K562 (cell line): ENCODE measurements at regions not wholly inside any gene's neighbourhood (a gene's known extent, or its start where the extent isn't known, plus 50 kb on each side); places are given as distances from the start of the nearest gene placed in this dataset.

Experiments
- ATAC-seq: fragments of 200-7000 bp; cut with Tn5 transposase; 3 replicates; pipeline ENCODE4 v1.9.1; 2020; ENCODE audit warnings: moderate library complexity
- BruUV-seq: library from RNA; stranded (reverse); fragments of 400-500 nt; replicated peaks from 2 replicates; lab custom pipeline; 2021; lab: Mats Ljungman, UMichigan
- CTCF ChIA-PET: fragments of 300-600 bp; formaldehyde crosslinking; extraction: SDS; loops from one replicate; lab custom pipeline; 2021; ENCODE audit warnings: low intra/inter-chr PET ratio; lab: Yijun Ruan, JAX
- POLR2A ChIA-PET: fragments of 300-600, 350-650 bp; sonication (Branson Sonifier 250); formaldehyde crosslinking; extraction: SDS; loops from one replicate; lab custom pipeline; 2021; ENCODE audit warnings: antibody characterized with exemption, inconsistent platforms; lab: Yijun Ruan, JAX
- DNase-seq, 4 experiments: peaks; one replicate each; pipeline versions ENCODE4 v3.0.0 to v3.0.0-alpha.2; 2011 to 2018; ENCODE audit warnings: low spot score in 3 of 4, mixed read lengths in 3 of 4; ENCODE audit errors: extremely low read depth in 1 of 4
- FAIRE-seq: peaks from 2 replicates; lab custom pipeline; 2011; peaks lifted over from hg19 to GRCh38; lab: Jason Lieb, UNC
- H2AFZ ChIP-seq: 2 replicates; pipeline ENCODE4 v1.6.0; 2011; ENCODE audit warnings: low read depth, low read length, control low read depth, inconsistent platforms
- H3K27ac ChIP-seq: fragments of 200-600 bp; 3 replicates; pipeline ENCODE4 v1.8.0; 2011; ENCODE audit warnings: low read depth, mild to moderate bottlenecking, control low read depth, inconsistent platforms, low read length, moderate library complexity, mixed read lengths; ENCODE audit errors: extremely low read depth
- H3K27me3 ChIP-seq, 2 experiments: fragments of 300-600 bp in 1 of 2; 2 replicates in 1 of 2; 3 replicates in 1 of 2; pipeline versions ENCODE4 v1.6.0 to v1.8.0; 2011; ENCODE audit warnings: inconsistent platforms in 2 of 2, low read length in 2 of 2, mild to moderate bottlenecking in 1 of 2, mixed read lengths in 1 of 2, moderate library complexity in 1 of 2; ENCODE audit not compliant: control insufficient read depth in 2 of 2, insufficient read depth in 2 of 2
- H3K36me3 ChIP-seq: fragments of 300-600 bp; 3 replicates; pipeline ENCODE4 v1.8.0; 2011; ENCODE audit warnings: mild to moderate bottlenecking, low read length, inconsistent platforms; ENCODE audit not compliant: control insufficient read depth, insufficient read depth
- H3K4me1 ChIP-seq, 2 experiments: fragments of 200-600 bp in 1 of 2; replicated peaks in 1 of 2; 2 replicates in 1 of 2; 3 replicates in 1 of 2; pipeline versions ENCODE4 v1.5.1 to v1.8.0; 2011; ENCODE audit warnings: inconsistent platforms in 2 of 2, low read length in 2 of 2, mild to moderate bottlenecking in 1 of 2, mixed read lengths in 1 of 2, moderate library complexity in 1 of 2; ENCODE audit not compliant: control insufficient read depth in 2 of 2, insufficient read depth in 2 of 2
- H3K4me2 ChIP-seq: 2 replicates; pipeline ENCODE4 v1.6.1; 2011; ENCODE audit warnings: low read length, control low read depth, inconsistent platforms, mixed read lengths; ENCODE audit not compliant: insufficient read depth
- H3K4me3 ChIP-seq: fragments of 200-600 bp; sonication (generic), shearing (Covaris generic); 2 replicates; pipeline ENCODE4 v1.5.1; 2016; ENCODE audit warnings: control low read depth, inconsistent platforms
- H3K79me2 ChIP-seq: fragments of 200-600 bp; 3 replicates; pipeline ENCODE4 v1.8.0; 2011; ENCODE audit warnings: low read length, inconsistent platforms; ENCODE audit not compliant: control insufficient read depth, insufficient read depth
- H3K9ac ChIP-seq, 2 experiments: 2 replicates each; pipeline versions ENCODE4 v1.6.0 to v1.6.1; 2011; ENCODE audit warnings: low read depth in 2 of 2, low read length in 2 of 2, control low read depth in 1 of 2, inconsistent platforms in 1 of 2, mild to moderate bottlenecking in 1 of 2, mixed read lengths in 1 of 2; ENCODE audit not compliant: insufficient read depth in 1 of 2
- H3K9me1 ChIP-seq: one replicate; pipeline ENCODE4 v1.6.0; 2011; ENCODE audit warnings: inconsistent platforms, mild to moderate bottlenecking, low read length, moderate library complexity; ENCODE audit not compliant: control insufficient read depth, insufficient read depth
- H3K9me3 ChIP-seq: replicated peaks from 2 replicates; pipeline ENCODE4 v1.5.1; 2011; ENCODE audit warnings: low read depth, low read length, inconsistent platforms; ENCODE audit not compliant: control insufficient read depth, insufficient read depth
- H4K20me1 ChIP-seq: replicated peaks from 2 replicates; pipeline ENCODE4 v1.6.1; 2011; ENCODE audit warnings: low read length, inconsistent platforms, mixed read lengths; ENCODE audit not compliant: control insufficient read depth, insufficient read depth
- ATF3 ChIP-seq, 2 experiments: fragments of 450-650 bp in 1 of 2; sonication (generic) in 1 of 2; formaldehyde crosslinking in 1 of 2; IDR thresholded peaks in 1 of 2; conservative IDR thresholded peaks in 1 of 2; 2 replicates each; pipeline versions ENCODE4 v1.6.1 to v1.8.1; 2016 to 2023; ENCODE audit warnings: mild to moderate bottlenecking in 2 of 2, moderate library complexity in 2 of 2, inconsistent platforms in 1 of 2, missing genetic modification reagents in 1 of 2
- CXXC5 ChIP-seq: fragments of 250-450 bp; sonication (Bioruptor Pico); IDR thresholded peaks from 2 replicates; pipeline ENCODE4 v1.8.0; 2022; ENCODE audit warnings: inconsistent platforms, mild to moderate bottlenecking, moderate library complexity
- ELF4 ChIP-seq: fragments of 450-650 bp; formaldehyde crosslinking; IDR thresholded peaks from 2 replicates; pipeline ENCODE4 v1.4.0; 2022; ENCODE audit warnings: missing genetic modification characterization
- HOMEZ ChIP-seq: fragments of 250-450 bp; sonication (Bioruptor Pico); IDR thresholded peaks from 2 replicates; pipeline ENCODE4 v1.4.0; 2020; ENCODE audit warnings: mild to moderate bottlenecking, moderate library complexity
- LARP7 ChIP-seq: fragments of 450-650 bp; IDR thresholded peaks from 2 replicates; pipeline ENCODE4 v1.6.1; 2016
- NELFE ChIP-seq: IDR thresholded peaks from 2 replicates; pipeline ENCODE4 v1.6.1; 2011; ENCODE audit warnings: mild to moderate bottlenecking; ENCODE audit not compliant: insufficient read depth, insufficient read length
- PKNOX1 ChIP-seq: fragments of 450-650 bp; IDR thresholded peaks from 2 replicates; pipeline ENCODE4 v1.6.1; 2016
- RBFOX2 ChIP-seq: fragments of 200-400 bp; formaldehyde crosslinking; IDR thresholded peaks from 2 replicates; pipeline ENCODE4 v1.6.1; 2017; ENCODE audit warnings: low read depth, mild to moderate bottlenecking, low read length, moderate library complexity
- ZFP91 ChIP-seq: sonication (generic); formaldehyde crosslinking; IDR thresholded peaks from 2 replicates; pipeline ENCODE4 v1.8.0; 2022; ENCODE audit warnings: mild to moderate bottlenecking, missing genetic modification reagents
- ZMIZ1 ChIP-seq, 2 experiments: fragments of 150-350 bp in 1 of 2; IDR thresholded peaks; 2 replicates each; pipeline ENCODE4 v1.6.1; 2012 to 2016; ENCODE audit warnings: low read depth in 2 of 2, low read length in 2 of 2, mild to moderate bottlenecking in 1 of 2, moderate library complexity in 1 of 2
- ZNF778 ChIP-seq: fragments of 450-650 bp; formaldehyde crosslinking; IDR thresholded peaks from 2 replicates; pipeline ENCODE4 v1.4.0; 2020; ENCODE audit warnings: mild to moderate bottlenecking, moderate library complexity
- WGBS: fragments of 100-300 bp; shearing (Covaris generic); methylation state at CpG from one replicate; pipeline ENCODE4 v1.1.6; 2016; ENCODE audit warnings: low coverage, mixed read lengths; ENCODE audit not compliant: insufficient coverage; ENCODE audit errors: missing lambda C conversion rate; 5-methylcytosine and 5-hydroxymethylcytosine counted together
- in situ Hi-C: fragments of 300-500 bp; cut with MboI; formaldehyde crosslinking; loops from 4 replicates; pipeline ENCODE4 v1.15.0; 2018; ENCODE audit warnings: inconsistent platforms, mixed read lengths
- intact Hi-C: fragments of 100-400 bp; cut with micrococcal nuclease; formaldehyde crosslinking; loops from 2 replicates; pipeline ENCODE4 v1.14.2; 2022

- TF ChIP-seq HOMEZ = no peak
- TF ChIP-seq CXXC5 (CRISPR knock-in tag) = no peak
- no peak for TF ChIP-seq ZNF778
- TF ChIP-seq LARP7 = no peak
- TF ChIP-seq, all 486 proteins: peak for 0
Observed at GRCh38 chr5:60297658-60298057, 402.3 kb downstream of the DEPDC1B start (continued).

GRCh38 chr5:60295423-60295822, 401.9 kb upstream of the PDE4D start:
- BruUV-seq = no TSS peak
- Histone ChIP-seq H3K27ac (no peak overlapping the region), H3K79me2 (no peaks in the 10 kb centered on the region), H4K20me1 (no peaks in the 10 kb centered on the region), H3K4me3 (no peak overlapping the region), H3K9ac (no peak overlapping the region), H3K9me1 (no peaks in the 10 kb centered on the region), H2AFZ (no peak overlapping the region), H3K4me2 (no peak overlapping the region), H3K27me3 (no peaks in the 10 kb centered on the region), H3K4me1 (no peaks in the 10 kb centered on the region), H3K36me3 (no peaks in the 10 kb centered on the region), H3K9me3 (no peaks in the 10 kb centered on the region)
- WGBS = 0% methylated on average over 1 of the region's 2 CpGs
- ATAC-seq (no peak), FAIRE-seq (no peak), DNase-seq (no peak)
- ChIA-PET POLR2A (no interaction called here), CTCF (no interaction called here)
- intact Hi-C loops (no loop called here), in situ Hi-C loops (no loop called here)
- no peak for TF ChIP-seq ATF3 (IDR thresholded peaks at IDR 0.05)
- no peak for TF ChIP-seq ATF3 (CRISPR knock-in tag; conservative IDR thresholded peaks at IDR 0.05)
- no peak for TF ChIP-seq ELF4 (CRISPR knock-in tag)
- TF ChIP-seq ZMIZ1 (IDR thresholded peaks at IDR 0.05; ENCODE audit: low read depth in 2 of 2, low read length in 2 of 2) = no peak
- TF ChIP-seq PKNOX1 = no peak
- no peak for TF ChIP-seq NELFE
- TF ChIP-seq RBFOX2 = no peak
- TF ChIP-seq ZFP91 (CRISPR knock-in tag) = no peak
